Thyroid gland (tissue), 4 donors: ENCODE measurements at regions not wholly inside any gene's neighbourhood (a gene's known extent, or its start where the extent isn't known, plus 50 kb on each side); places are given as distances from the start of the nearest gene placed in this dataset.

Experiments used
- DNase-seq, 2 donors: peaks; one replicate each; pipeline ENCODE4 v3.0.0-alpha.2; 2019
- H3K27ac ChIP-seq, 3 donors: fragments of 200-600 bp; sonication (generic); 1 replicate in 2 of 3; 2 replicates in 1 of 3; pipeline ENCODE4 v1.5.1; 2016 to 2019; ENCODE audit warnings: mild to moderate bottlenecking in 1 of 3, moderate library complexity in 1 of 3
- H3K27me3 ChIP-seq: fragments of 200-600 bp; sonication (generic); one replicate; pipeline ENCODE4 v1.5.1; 2019
- H3K36me3 ChIP-seq, 2 donors: fragments of 200-600 bp; sonication (generic); one replicate each; pipeline ENCODE4 v1.5.1; 2016 to 2019
- H3K4me1 ChIP-seq, 2 donors: fragments of 200-600 bp; sonication (generic); one replicate each; pipeline ENCODE4 v1.5.1; 2017 to 2019
- H3K4me3 ChIP-seq, 3 donors: fragments of 200-600 bp; sonication (generic); replicated peaks in 1 of 3; 1 replicate in 2 of 3; 2 replicates in 1 of 3; pipeline ENCODE4 v1.5.1; 2016; ENCODE audit warnings: mild to moderate bottlenecking in 1 of 3
- H3K9me3 ChIP-seq: fragments of 200-600 bp; sonication (generic); one replicate; pipeline ENCODE4 v1.5.1; 2017
- POLR2A ChIP-seq, 2 donors: fragments of 450-650 bp; IDR thresholded peaks; one replicate each; pipeline ENCODE4 v1.6.1; 2017; ENCODE audit warnings: antibody characterized with exemption in 2 of 2, mild to moderate bottlenecking in 2 of 2, moderate library complexity in 1 of 2
- WGBS, 2 donors: methylation state at CpG; one replicate each; pipeline ENCODE4 v1.1.5; 2017; 5-methylcytosine and 5-hydroxymethylcytosine counted together
- intact Hi-C: fragments of 100-400 bp; cut with DNase I; formaldehyde crosslinking; loops from one replicate; pipeline ENCODE4 v1.15.1; 2023
- TF ChIP-seq, protein P1 (sequence below), 6 experiments: fragments of 200-600 bp in 3 of 6; fragments of 450-650 bp in 3 of 6; sonication (generic) in 3 of 6; IDR thresholded peaks; one replicate each; pipeline ENCODE4 v1.5.1; 2016 to 2019; ENCODE audit warnings: antibody characterized with exemption in 6 of 6, mild to moderate bottlenecking in 2 of 6, inconsistent platforms in 1 of 6, moderate library complexity in 1 of 6

GRCh38 chr6:147922799-147923198 lies 414.3 kb downstream of the SAMD5 start:
- TF ChIP-seq POLR2A (IDR thresholded peaks at IDR 0.05) = no peak
- TF ChIP-seq, protein P1, sequence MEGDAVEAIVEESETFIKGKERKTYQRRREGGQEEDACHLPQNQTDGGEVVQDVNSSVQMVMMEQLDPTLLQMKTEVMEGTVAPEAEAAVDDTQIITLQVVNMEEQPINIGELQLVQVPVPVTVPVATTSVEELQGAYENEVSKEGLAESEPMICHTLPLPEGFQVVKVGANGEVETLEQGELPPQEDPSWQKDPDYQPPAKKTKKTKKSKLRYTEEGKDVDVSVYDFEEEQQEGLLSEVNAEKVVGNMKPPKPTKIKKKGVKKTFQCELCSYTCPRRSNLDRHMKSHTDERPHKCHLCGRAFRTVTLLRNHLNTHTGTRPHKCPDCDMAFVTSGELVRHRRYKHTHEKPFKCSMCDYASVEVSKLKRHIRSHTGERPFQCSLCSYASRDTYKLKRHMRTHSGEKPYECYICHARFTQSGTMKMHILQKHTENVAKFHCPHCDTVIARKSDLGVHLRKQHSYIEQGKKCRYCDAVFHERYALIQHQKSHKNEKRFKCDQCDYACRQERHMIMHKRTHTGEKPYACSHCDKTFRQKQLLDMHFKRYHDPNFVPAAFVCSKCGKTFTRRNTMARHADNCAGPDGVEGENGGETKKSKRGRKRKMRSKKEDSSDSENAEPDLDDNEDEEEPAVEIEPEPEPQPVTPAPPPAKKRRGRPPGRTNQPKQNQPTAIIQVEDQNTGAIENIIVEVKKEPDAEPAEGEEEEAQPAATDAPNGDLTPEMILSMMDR (IDR thresholded peaks at IDR 0.05) = no peak
- Histone ChIP-seq H3K36me3 (no peaks in the 10 kb centered on the region), H3K4me1 (no peaks in the 10 kb centered on the region), H3K9me3 (no peaks in the 10 kb centered on the region), H3K27me3 (no peaks in the 10 kb centered on the region), H3K4me3 (no peak overlapping the region), H3K27ac (no peak overlapping the region)
- no peak for DNase-seq
- WGBS, 2 donors = 56 to 60% methylated on average over 7 of the region's 7 CpGs
- intact Hi-C loops = no loop called here

DNA sequence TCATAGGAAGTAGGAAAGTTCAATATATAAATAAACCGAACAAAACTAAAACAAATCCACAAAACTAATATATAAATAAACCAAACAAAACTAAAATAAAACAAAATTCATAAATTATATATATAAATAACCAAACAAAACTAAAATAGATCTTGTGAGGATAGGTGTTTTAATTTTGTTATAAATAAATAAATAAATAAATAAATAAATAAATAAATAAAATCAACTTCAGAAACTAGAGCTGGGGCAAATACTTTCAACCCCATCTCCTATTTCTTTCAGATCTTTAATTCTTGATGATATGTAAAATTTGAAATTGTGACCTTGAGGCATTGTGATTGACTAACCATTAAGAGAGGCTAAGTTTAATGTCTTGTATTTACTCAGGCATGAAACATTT lies 416.1 kb downstream of the SAMD5 start:
- no peaks in the 10 kb centered on the region for H3K36me3 ChIP-seq
- intact Hi-C loops = no loop called here
- WGBS, 2 donors = 91 to 96% methylated on average over 1 of the region's 1 CpG
- no peak overlapping the region for H3K27ac ChIP-seq
- no peak for TF ChIP-seq POLR2A (IDR thresholded peaks at IDR 0.05)
- TF ChIP-seq, protein P1 (IDR thresholded peaks at IDR 0.05) = no peak
- no peak overlapping the region for H3K4me3 ChIP-seq
- no peaks in the 10 kb centered on the region for H3K4me1 ChIP-seq
- no peak for DNase-seq
- H3K27me3 ChIP-seq = no peaks in the 10 kb centered on the region
- H3K9me3 ChIP-seq = no peaks in the 10 kb centered on the region

DNA sequence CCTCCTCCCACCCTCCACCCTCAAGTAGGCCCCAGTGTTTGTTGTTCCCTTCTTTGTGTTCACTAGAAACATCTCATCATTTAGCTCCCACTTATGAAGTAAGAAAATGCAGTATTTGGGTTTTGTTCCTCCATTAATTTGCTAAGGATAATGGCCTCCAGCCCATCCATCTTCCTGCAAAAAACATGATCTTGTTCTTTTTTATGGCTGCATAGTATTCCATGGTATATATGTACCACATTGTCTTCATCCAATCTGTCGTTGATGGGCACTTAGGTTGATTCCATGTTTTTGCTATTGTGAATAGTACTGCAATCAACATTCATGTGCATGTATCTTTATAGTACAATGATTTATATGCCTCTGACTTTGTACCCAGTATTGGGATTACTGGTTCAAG lies 416.8 kb upstream of the SASH1 start:
- Histone ChIP-seq H3K9me3 (no peaks in the 10 kb centered on the region), H3K36me3 (no peaks in the 10 kb centered on the region), H3K4me3 (no peak overlapping the region), H3K4me1 (no peaks in the 10 kb centered on the region), H3K27me3 (no peaks in the 10 kb centered on the region), H3K27ac (no peak overlapping the region)
- intact Hi-C loops = no loop called here
- no peak for DNase-seq
- TF ChIP-seq POLR2A (IDR thresholded peaks at IDR 0.05) = no peak
- TF ChIP-seq, protein P1 (IDR thresholded peaks at IDR 0.05) = no peak
- WGBS, 2 donors = 80 to 91% methylated on average over 1 of the region's 1 CpG

DNA sequence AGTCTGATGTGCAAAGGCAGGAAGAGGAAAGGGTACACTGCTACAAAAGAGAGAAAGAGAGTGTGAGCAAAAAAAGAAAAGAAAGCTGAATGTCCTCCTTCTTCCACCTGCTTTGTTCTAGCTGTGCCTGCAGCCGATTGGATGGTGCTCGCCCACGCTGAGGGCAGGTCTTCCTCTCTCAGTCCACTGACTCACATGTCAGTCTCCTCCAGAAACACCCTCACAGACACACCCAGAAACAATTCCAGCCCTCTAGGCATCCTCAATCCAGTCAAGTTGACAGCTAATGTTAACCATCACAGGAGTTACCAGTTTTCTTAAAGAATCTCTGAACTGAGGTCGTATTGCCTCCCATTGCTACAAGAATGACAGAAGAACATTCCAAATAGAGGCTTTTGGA lies 411.9 kb upstream of the SASH1 start:
- WGBS, 2 donors = 89 to 93% methylated on average over 4 of the region's 4 CpGs
- TF ChIP-seq, protein P1 (IDR thresholded peaks at IDR 0.05) = no peak
- TF ChIP-seq POLR2A (IDR thresholded peaks at IDR 0.05) = no peak
- Histone ChIP-seq H3K36me3 (no peaks in the 10 kb centered on the region), H3K27ac (no peak overlapping the region), H3K4me1 (no peaks in the 10 kb centered on the region), H3K9me3 (no peaks in the 10 kb centered on the region), H3K27me3 (no peaks in the 10 kb centered on the region), H3K4me3 (no peak overlapping the region)
- DNase-seq = no peak
- intact Hi-C loops = no loop called here

- Histone ChIP-seq H3K27ac (no peak overlapping the region), H3K27me3 (no peaks in the 10 kb centered on the region), H3K9me3 (no peaks in the 10 kb centered on the region), H3K36me3 (no peaks in the 10 kb centered on the region), H3K4me1 (no peaks in the 10 kb centered on the region), H3K4me3 (no peak overlapping the region)
- WGBS, 2 donors = 5 to 16% methylated on average over 1 of the region's 1 CpG
- TF ChIP-seq, protein P1 (IDR thresholded peaks at IDR 0.05) = no peak
- no peak for TF ChIP-seq POLR2A (IDR thresholded peaks at IDR 0.05)
- DNase-seq = no peak
- intact Hi-C loops = no loop called here
Measured at GRCh38 chr6:147933224-147933623, 409.4 kb upstream of the SASH1 start.
